Stomach (tissue), 8 donors: ENCODE measurements at regions not wholly inside any gene's neighbourhood (a gene's known extent, or its start where the extent isn't known, plus 50 kb on each side); places are given as distances from the start of the nearest gene placed in this dataset.

Experiments
- DNase-seq, 2 donors: peaks; one replicate each; pipeline versions ENCODE4 v3.0.0 to v3.0.0-alpha.2; 2013 to 2019
- H3K27ac ChIP-seq, 5 donors: fragments of 200-600 bp in 4 of 5; sonication (generic) in 4 of 5; one replicate each; pipeline ENCODE4 v1.5.1; 2013 to 2019; ENCODE audit warnings: mild to moderate bottlenecking in 1 of 5, moderate library complexity in 1 of 5
- H3K27me3 ChIP-seq, 3 donors: fragments of 200-600 bp; sonication (generic); one replicate each; pipeline ENCODE4 v1.5.1; 2017 to 2019; ENCODE audit warnings: mixed run types in 1 of 3
- H3K36me3 ChIP-seq, 4 donors: fragments of 200-600 bp; sonication (generic); 1 replicate in 3 of 4; 2 replicates in 1 of 4; pipeline ENCODE4 v1.5.1; 2016 to 2019
- H3K4me1 ChIP-seq, 4 donors: fragments of 200-600 bp; sonication (generic); one replicate each; pipeline ENCODE4 v1.5.1; 2016 to 2019
- H3K4me3 ChIP-seq, 4 donors: fragments of 200-600 bp; sonication (generic) in 3 of 4; one replicate each; pipeline ENCODE4 v1.5.1; 2016 to 2019; ENCODE audit warnings: mild to moderate bottlenecking in 1 of 4
- H3K9me3 ChIP-seq, 4 donors: fragments of 200-600 bp; sonication (generic); one replicate each; pipeline ENCODE4 v1.5.1; 2016 to 2019
- EP300 ChIP-seq: sonication (generic); formaldehyde crosslinking; IDR thresholded peaks from one replicate; pipeline ENCODE4 v1.6.1; 2017; ENCODE audit warnings: antibody characterized with exemption
- POLR2A ChIP-seq, 4 donors: fragments of 450-650 bp; IDR thresholded peaks; one replicate each; pipeline ENCODE4 v1.6.1; 2016; ENCODE audit warnings: antibody characterized with exemption in 4 of 4, control low read depth in 2 of 4, mild to moderate bottlenecking in 1 of 4, moderate library complexity in 1 of 4
- POLR2AphosphoS5 ChIP-seq, 3 donors: sonication (generic); formaldehyde crosslinking; IDR thresholded peaks; one replicate each; pipeline ENCODE4 v1.6.1; 2016; ENCODE audit warnings: antibody characterized with exemption in 3 of 3
- WGBS, 5 donors: extraction: QIAGEN DNeasy Blood & Tissue Kit in 3 of 5; methylation state at CpG; one replicate each; pipeline versions ENCODE4 v1.1.5 to v1.1.7; 2013 to 2018; 5-methylcytosine and 5-hydroxymethylcytosine counted together
- intact Hi-C: fragments of 100-400 bp; cut with DNase I; formaldehyde crosslinking; loops from one replicate; pipeline ENCODE4 v1.15.1; 2023; ENCODE audit warnings: low total_unique reads
- TF ChIP-seq, protein P1 (sequence below), 7 experiments: fragments of 450-650 bp in 4 of 7; fragments of 200-600 bp in 3 of 7; sonication (generic) in 3 of 7; IDR thresholded peaks; one replicate each; pipeline ENCODE4 v1.5.1; 2016 to 2019; ENCODE audit warnings: antibody characterized with exemption in 7 of 7, control low read depth in 2 of 7, mild to moderate bottlenecking in 1 of 7
- donor health status: healthy with polysubstance abuse.
- donor health status: Bipolar disorder and iron deficiency.
- donor health status: healthy.

GRCh38 chrX:94107981-94108380 is 434.0 kb downstream of the FAM133A start:
- Histone ChIP-seq H3K4me3 (no peak overlapping the region), H3K9me3 (no peaks in the 10 kb centered on the region), H3K27ac (no peak overlapping the region), H3K36me3 (no peaks in the 10 kb centered on the region), H3K27me3 (no peaks in the 10 kb centered on the region), H3K4me1 (no peaks in the 10 kb centered on the region)
- DNase-seq: no peak
- intact Hi-C loops: no loop called here
- TF ChIP-seq, protein P1, sequence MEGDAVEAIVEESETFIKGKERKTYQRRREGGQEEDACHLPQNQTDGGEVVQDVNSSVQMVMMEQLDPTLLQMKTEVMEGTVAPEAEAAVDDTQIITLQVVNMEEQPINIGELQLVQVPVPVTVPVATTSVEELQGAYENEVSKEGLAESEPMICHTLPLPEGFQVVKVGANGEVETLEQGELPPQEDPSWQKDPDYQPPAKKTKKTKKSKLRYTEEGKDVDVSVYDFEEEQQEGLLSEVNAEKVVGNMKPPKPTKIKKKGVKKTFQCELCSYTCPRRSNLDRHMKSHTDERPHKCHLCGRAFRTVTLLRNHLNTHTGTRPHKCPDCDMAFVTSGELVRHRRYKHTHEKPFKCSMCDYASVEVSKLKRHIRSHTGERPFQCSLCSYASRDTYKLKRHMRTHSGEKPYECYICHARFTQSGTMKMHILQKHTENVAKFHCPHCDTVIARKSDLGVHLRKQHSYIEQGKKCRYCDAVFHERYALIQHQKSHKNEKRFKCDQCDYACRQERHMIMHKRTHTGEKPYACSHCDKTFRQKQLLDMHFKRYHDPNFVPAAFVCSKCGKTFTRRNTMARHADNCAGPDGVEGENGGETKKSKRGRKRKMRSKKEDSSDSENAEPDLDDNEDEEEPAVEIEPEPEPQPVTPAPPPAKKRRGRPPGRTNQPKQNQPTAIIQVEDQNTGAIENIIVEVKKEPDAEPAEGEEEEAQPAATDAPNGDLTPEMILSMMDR (IDR thresholded peaks at IDR 0.05): peak in 2 of 7 experiments; percentile 11 to 13
- TF ChIP-seq POLR2A (IDR thresholded peaks at IDR 0.05): no peak
- 16 to 24% (median 21%) methylated on average over 3 of the region's 3 CpGs; no CpG with 5 or more reads in 1 of the 5 donors for WGBS, 5 donors

GRCh38 chrX:94114362-94114761 is 440.4 kb downstream of the FAM133A start:
- TF ChIP-seq POLR2A (IDR thresholded peaks at IDR 0.05) (no peak), POLR2AphosphoS5 (IDR thresholded peaks at IDR 0.05) (no peak), EP300 (no peak)
- TF ChIP-seq, protein P1 (IDR thresholded peaks at IDR 0.05): no peak
- H3K4me1 ChIP-seq: no peaks in the 10 kb centered on the region
- no peaks in the 10 kb centered on the region for H3K9me3 ChIP-seq
- H3K27me3 ChIP-seq: no peaks in the 10 kb centered on the region
- DNase-seq: no peak
- WGBS, 5 donors: 69 to 87% (median 83%) methylated on average over 2 of the region's 2 CpGs; no CpG with 5 or more reads in 1 of the 5 donors
- no peaks in the 10 kb centered on the region for H3K36me3 ChIP-seq
- no peak overlapping the region for H3K27ac ChIP-seq
- H3K4me3 ChIP-seq: no peak overlapping the region
- intact Hi-C loops: no loop called here

- TF ChIP-seq POLR2A (IDR thresholded peaks at IDR 0.05): no peak
- no peak for TF ChIP-seq POLR2AphosphoS5 (IDR thresholded peaks at IDR 0.05)
- TF ChIP-seq, protein P1 (IDR thresholded peaks at IDR 0.05): no peak
- no peak for TF ChIP-seq EP300
- Histone ChIP-seq H3K27me3 (peaks cover 0 to 5% (median 0%) of the 10 kb centered on the region in 3 donors), H3K9me3 (no peaks in the 10 kb centered on the region), H3K4me3 (no peak overlapping the region), H3K4me1 (no peaks in the 10 kb centered on the region), H3K27ac (no peak overlapping the region), H3K36me3 (no peaks in the 10 kb centered on the region)
- 42 to 68% (median 55%) methylated on average over 2 of the region's 2 CpGs; no CpG with 5 or more reads in 1 of the 5 donors for WGBS, 5 donors
- DNase-seq: no peak
- intact Hi-C loops: no loop called here
Observed at GRCh38 chrX:94121799-94122198, 447.8 kb downstream of the FAM133A start.

DNA sequence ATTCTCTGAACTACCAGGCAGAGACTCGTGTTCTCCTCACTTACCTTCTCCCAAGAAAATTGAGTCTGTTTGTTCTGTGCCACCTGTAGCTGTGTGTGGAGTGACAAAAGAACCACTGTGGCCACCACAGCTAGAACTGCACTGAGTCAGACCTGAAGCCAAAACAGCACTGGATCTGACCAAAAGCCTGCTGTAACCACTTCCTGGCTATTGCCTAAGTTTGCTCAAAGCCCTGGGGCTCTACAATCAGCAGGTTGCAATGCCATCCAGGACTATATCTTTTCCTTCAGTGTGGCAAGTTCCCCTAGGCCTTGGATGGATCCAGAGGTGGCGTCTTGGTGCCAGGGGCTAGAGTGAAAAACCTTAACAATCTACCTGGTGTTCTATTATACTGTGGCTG is 449.1 kb downstream of the FAM133A start:
- TF ChIP-seq EP300 (no peak), POLR2AphosphoS5 (IDR thresholded peaks at IDR 0.05) (no peak), POLR2A (IDR thresholded peaks at IDR 0.05) (no peak)
- TF ChIP-seq, protein P1 (IDR thresholded peaks at IDR 0.05): no peak
- Histone ChIP-seq H3K27ac (no peak overlapping the region), H3K27me3 (peaks cover 0 to 5% (median 0%) of the 10 kb centered on the region in 3 donors), H3K4me1 (no peaks in the 10 kb centered on the region), H3K36me3 (no peaks in the 10 kb centered on the region), H3K4me3 (no peak overlapping the region), H3K9me3 (no peaks in the 10 kb centered on the region)
- intact Hi-C loops: no loop called here
- WGBS, 5 donors: 68 to 88% (median 75%) methylated on average over 2 of the region's 2 CpGs; no CpG with 5 or more reads in 1 of the 5 donors
- DNase-seq: no peak
